DND-41 (cell line): ENCODE measurements at regions not wholly inside any gene's neighbourhood (a gene's known extent, or its start where the extent isn't known, plus 50 kb on each side); places are given as distances from the start of the nearest gene placed in this dataset.
"Not testable (repeated sequence)": the region's sequence is repeated elsewhere in the genome, so short reads cannot be mapped to it uniquely, and the experiment has no call there.

Experiments
- ATAC-seq: fragments of 200-7000 bp; cut with Tn5 transposase; 3 replicates; pipeline ENCODE4 v1.9.1; 2021; ENCODE audit warnings: low read depth; ENCODE audit not compliant: insufficient read depth
- DNase-seq: peaks from one replicate; pipeline ENCODE4 v3.0.0-alpha.2; 2020
- H2AFZ ChIP-seq: 2 replicates; pipeline ENCODE4 v1.6.0; 2012; ENCODE audit warnings: low read depth, low read length
- H3K27ac ChIP-seq: 2 replicates; pipeline ENCODE4 v1.5.1; 2012; ENCODE audit warnings: low read length, inconsistent platforms
- H3K27me3 ChIP-seq: fragments of 200-600 bp; sonication (generic); 2 replicates; pipeline ENCODE4 v1.6.0; 2012; ENCODE audit warnings: low read length, mild to moderate bottlenecking, inconsistent platforms; ENCODE audit not compliant: insufficient read depth, poor library complexity
- H3K36me3 ChIP-seq: 2 replicates; pipeline ENCODE4 v1.5.1; 2012; ENCODE audit warnings: low read length, inconsistent platforms; ENCODE audit not compliant: insufficient read depth
- H3K4me1 ChIP-seq: 2 replicates; pipeline ENCODE4 v1.5.1; 2012; ENCODE audit warnings: mild to moderate bottlenecking, low read length; ENCODE audit not compliant: insufficient read depth
- H3K4me2 ChIP-seq: 2 replicates; pipeline ENCODE4 v1.6.0; 2012; ENCODE audit warnings: mild to moderate bottlenecking, moderate library complexity, low read length, inconsistent platforms; ENCODE audit not compliant: insufficient read depth
- H3K4me3 ChIP-seq, 2 experiments: fragments of 200-600 bp in 1 of 2; shearing (Covaris generic) in 1 of 2; 2 replicates each; pipeline ENCODE4 v1.5.1; 2012 to 2016; ENCODE audit warnings: inconsistent platforms in 2 of 2, low read length in 2 of 2, mild to moderate bottlenecking in 2 of 2, low read depth in 1 of 2, moderate library complexity in 1 of 2
- H3K79me2 ChIP-seq: 2 replicates; pipeline ENCODE4 v1.6.0; 2012; ENCODE audit warnings: low read length, inconsistent platforms; ENCODE audit not compliant: insufficient read depth
- H3K9ac ChIP-seq: 2 replicates; pipeline ENCODE4 v1.6.0; 2012; ENCODE audit warnings: low read depth, mild to moderate bottlenecking, inconsistent platforms, low read length, moderate library complexity
- H3K9me3 ChIP-seq: 2 replicates; pipeline ENCODE4 v1.5.1; 2012; ENCODE audit warnings: low read length, moderate library complexity, mild to moderate bottlenecking, inconsistent platforms; ENCODE audit not compliant: insufficient read depth, severe bottlenecking
- H4K20me1 ChIP-seq: 2 replicates; pipeline ENCODE4 v1.6.0; 2012; ENCODE audit warnings: low read length; ENCODE audit not compliant: insufficient read depth
- CTCF ChIP-seq: IDR thresholded peaks from 2 replicates; pipeline ENCODE4 v1.5.1; 2012; ENCODE audit warnings: borderline replicate concordance, low read length, moderate library complexity, mild to moderate bottlenecking; ENCODE audit not compliant: poor library complexity, severe bottlenecking; ENCODE audit errors: extremely low read depth
- EZH2 ChIP-seq: IDR thresholded peaks from 3 replicates; pipeline ENCODE4 v1.6.1; 2012; ENCODE audit warnings: borderline replicate concordance, low read depth, mild to moderate bottlenecking, moderate library complexity, low read length, inconsistent platforms; ENCODE audit not compliant: severe bottlenecking

GRCh38 chr9:79103257-79103656, 468.5 kb upstream of the TLE4 start:
- H2AFZ ChIP-seq, result not testable (repeated sequence)

GRCh38 chr9:79104216-79104615, 467.5 kb upstream of the TLE4 start:
- Histone ChIP-seq H3K9me3 (peaks cover 5% of the 10 kb centered on the region), H2AFZ (no peak overlapping the region), H3K4me1 (no peaks in the 10 kb centered on the region), H3K4me2 (no peak overlapping the region), H3K27me3 (no peaks in the 10 kb centered on the region), H3K27ac (no peak overlapping the region), H4K20me1 (no peaks in the 10 kb centered on the region), H3K4me3 (no peak overlapping the region), H3K79me2 (no peaks in the 10 kb centered on the region), H3K9ac (no peak overlapping the region), H3K36me3 (no peaks in the 10 kb centered on the region)
- DNase-seq (no peak), ATAC-seq (no peak)
- TF ChIP-seq CTCF (no peak), EZH2 (no peak)

More at GRCh38 chr9:79103257-79103656, 468.5 kb upstream of the TLE4 start:
- DNase-seq, H3K9ac ChIP-seq, H3K4me1 ChIP-seq, H3K27ac ChIP-seq, H4K20me1 ChIP-seq, H3K4me3 ChIP-seq, ATAC-seq, H3K36me3 ChIP-seq, H3K4me2 ChIP-seq, H3K27me3 ChIP-seq, H3K9me3 ChIP-seq, H3K79me2 ChIP-seq: not testable (repeated sequence)

GRCh38 chr9:79104951-79105350, 466.8 kb upstream of the TLE4 start:
- Histone ChIP-seq H3K79me2 (no peaks in the 10 kb centered on the region), H2AFZ (no peak overlapping the region), H3K27me3 (no peaks in the 10 kb centered on the region), H3K4me3 (no peak overlapping the region), H3K36me3 (no peaks in the 10 kb centered on the region), H3K4me2 (no peak overlapping the region), H3K4me1 (no peaks in the 10 kb centered on the region), H3K9me3 (peaks cover 5% of the 10 kb centered on the region), H3K9ac (no peak overlapping the region), H4K20me1 (no peaks in the 10 kb centered on the region), H3K27ac (no peak overlapping the region)
- DNase-seq (no peak), ATAC-seq (no peak)
- TF ChIP-seq CTCF (no peak), EZH2 (no peak)

- ATAC-seq (no peak), DNase-seq (no peak)
- H3K79me2 ChIP-seq, result no peaks in the 10 kb centered on the region
Observed at GRCh38 chr9:79107911-79108676, 463.7 kb upstream of the TLE4 start.

More at GRCh38 chr9:79107911-79108676, 463.7 kb upstream of the TLE4 start:
- Histone ChIP-seq H3K27ac (no peak overlapping the region), H3K9me3 (peaks cover 5% of the 10 kb centered on the region), H3K4me1 (no peaks in the 10 kb centered on the region), H3K36me3 (no peaks in the 10 kb centered on the region), H3K4me2 (no peak overlapping the region), H4K20me1 (no peaks in the 10 kb centered on the region), H3K27me3 (no peaks in the 10 kb centered on the region), H3K4me3 (no peak overlapping the region), H3K9ac (no peak overlapping the region), H2AFZ (no peak overlapping the region)
- TF ChIP-seq EZH2, result no peak
- TF ChIP-seq CTCF, result no peak
